ENCODE measurements at regions not wholly inside any gene's neighbourhood (a gene's known extent, or its start where the extent isn't known, plus 50 kb on each side); places are given as distances from the start of the nearest gene placed in this dataset.
A peak's percentile ranks its signal among the peaks of the same experiment; 100 is the strongest.

- no peak for DNase-seq (ENCODE audit: low spot score)
Observed at GRCh38 chr20:60131375-60131774, 173.2 kb downstream of the CDH26 start.

GRCh38 chr20:60132162-60132826, 174.1 kb downstream of the CDH26 start:
- no peak for DNase-seq (ENCODE audit: low spot score)

GRCh38 chr20:60132827-60133670, 174.8 kb downstream of the CDH26 start:
- DNase-seq (ENCODE audit: low spot score), result no peak

- no peak for DNase-seq (ENCODE audit: low spot score)
Observed at GRCh38 chr20:60135276-60135675, 177.1 kb downstream of the CDH26 start.

- no peak for DNase-seq (ENCODE audit: low spot score)
Observed at GRCh38 chr20:60136645-60137401, 178.6 kb downstream of the CDH26 start.

- DNase-seq (ENCODE audit: low spot score), result peak; percentile 26
Observed at GRCh38 chr20:60137657-60138245, 179.5 kb downstream of the CDH26 start.

GRCh38 chr20:60138256-60139220, 180.3 kb downstream of the CDH26 start:
- peak; percentile 13 for DNase-seq (ENCODE audit: low spot score)

- no peak for DNase-seq (ENCODE audit: low spot score)
Observed at GRCh38 chr20:60139663-60140446, 181.6 kb downstream of the CDH26 start.

GRCh38 chr20:60142587-60142986, 184.4 kb downstream of the CDH26 start:
- DNase-seq (ENCODE audit: low spot score), result no peak

- DNase-seq (ENCODE audit: low spot score), result no peak
Observed at GRCh38 chr20:60143261-60143842, 185.1 kb downstream of the CDH26 start.

GRCh38 chr20:60144404-60144803, 186.2 kb downstream of the CDH26 start:
- DNase-seq (ENCODE audit: low spot score), result no peak

GRCh38 chr20:60144974-60145527, 186.8 kb downstream of the CDH26 start:
- no peak for DNase-seq (ENCODE audit: low spot score)

- no peak for DNase-seq (ENCODE audit: low spot score)
Observed at GRCh38 chr20:60147004-60147403, 188.8 kb downstream of the CDH26 start.

- DNase-seq (ENCODE audit: low spot score), result no peak
Observed at GRCh38 chr20:60148885-60149284, 190.7 kb downstream of the CDH26 start.

GRCh38 chr20:60152792-60153191, 194.6 kb downstream of the CDH26 start:
- no peak for DNase-seq (ENCODE audit: low spot score)

- DNase-seq (ENCODE audit: low spot score), result no peak
Observed at GRCh38 chr20:60160451-60161145, 202.4 kb downstream of the CDH26 start.

GRCh38 chr20:60167812-60168211, 209.6 kb downstream of the CDH26 start:
- DNase-seq (ENCODE audit: low spot score), result no peak

GRCh38 chr20:60168963-60169362, 210.7 kb downstream of the CDH26 start:
- DNase-seq (ENCODE audit: low spot score), result no peak

- DNase-seq (ENCODE audit: low spot score), result no peak
Observed at GRCh38 chr20:60170116-60170515, 211.9 kb downstream of the CDH26 start.
